HS-5 (cell line): ENCODE measurements at regions not wholly inside any gene's neighbourhood (a gene's known extent, or its start where the extent isn't known, plus 50 kb on each side); places are given as distances from the start of the nearest gene placed in this dataset.
"Not testable (repeated sequence)": the region's sequence is repeated elsewhere in the genome, so short reads cannot be mapped to it uniquely, and the experiment has no call there.

ENCODE experiments used
- DNase-seq: peaks from one replicate; pipeline ENCODE4 v3.0.0-alpha.2; 2012; ENCODE audit warnings: low read depth

DNA sequence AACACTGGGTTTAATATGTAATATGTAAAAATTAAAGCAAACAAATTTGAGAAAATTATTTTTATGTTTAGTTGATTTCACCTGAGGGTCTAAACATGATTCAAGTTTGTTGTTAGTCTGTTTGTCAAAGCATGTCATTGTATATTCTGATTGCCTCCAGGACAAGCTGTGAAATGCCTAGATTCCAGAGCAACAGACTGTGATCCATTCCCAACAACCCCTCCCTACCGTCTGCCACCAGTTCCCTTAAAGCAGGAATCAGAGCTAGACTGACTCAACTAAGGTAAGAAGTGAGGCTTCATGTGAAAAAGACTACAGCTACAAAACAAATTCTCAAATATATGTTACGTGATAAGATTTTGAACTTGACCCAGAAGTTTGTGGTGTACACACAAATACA is 304.2 kb downstream of the RAB38 start:
- no peak for DNase-seq

DNA sequence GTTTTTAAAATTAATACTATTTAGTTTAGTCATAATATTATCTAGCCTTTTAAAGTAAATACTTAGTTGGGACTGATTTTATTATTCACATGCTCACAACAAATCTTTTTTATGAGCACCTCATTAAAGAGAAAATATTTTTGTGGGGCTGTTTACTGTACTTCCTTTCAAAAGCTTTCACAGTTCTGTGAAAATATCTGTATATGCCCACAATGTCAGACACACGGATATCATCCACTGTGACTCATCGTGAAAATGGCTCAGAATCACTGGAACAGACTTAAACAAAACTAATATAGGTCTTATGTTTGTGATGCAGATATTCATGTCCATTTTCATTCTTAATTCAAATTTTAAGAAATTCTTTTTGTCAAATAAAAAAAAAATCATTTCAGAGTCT is 305.2 kb downstream of the RAB38 start:
- DNase-seq = no peak

DNA sequence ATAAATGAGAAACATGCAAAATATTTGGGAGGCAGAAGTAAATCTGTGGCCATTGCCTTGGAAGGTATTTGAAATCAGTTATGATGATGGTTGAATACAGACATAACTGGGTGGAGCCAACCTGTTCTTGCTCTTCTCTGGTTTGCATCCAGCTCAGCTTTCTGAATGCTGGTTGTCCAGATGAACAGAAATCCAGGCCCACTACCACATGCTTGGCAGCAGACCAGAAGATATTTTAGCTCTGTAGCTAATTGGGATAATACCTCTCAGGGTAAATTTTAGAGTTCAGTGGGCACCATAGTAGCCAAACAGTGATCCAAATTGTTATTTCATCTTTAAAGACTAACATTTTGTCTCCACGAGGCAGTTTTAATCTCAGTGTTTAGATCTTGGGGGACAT is 308.3 kb downstream of the RAB38 start:
- no peak for DNase-seq

DNA sequence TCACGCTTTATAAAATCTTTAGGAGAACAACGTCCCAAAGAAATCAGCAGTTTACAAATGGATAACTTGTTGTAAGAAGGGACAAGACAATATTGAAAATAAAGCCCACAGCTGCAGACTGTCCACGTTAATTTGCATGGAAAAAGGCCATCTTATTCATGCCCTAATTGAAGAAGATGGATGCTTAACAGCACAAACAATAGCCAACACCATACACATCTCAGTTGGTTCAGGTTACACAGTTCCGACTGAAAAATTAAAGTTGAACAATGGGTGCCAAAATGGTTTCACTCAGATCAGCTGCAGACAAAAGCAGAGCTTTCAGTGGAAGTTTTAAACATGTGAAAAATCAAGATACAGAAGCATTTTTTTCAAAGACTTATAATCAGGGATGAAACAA is 314.2 kb downstream of the RAB38 start:
- no peak for DNase-seq

DNA sequence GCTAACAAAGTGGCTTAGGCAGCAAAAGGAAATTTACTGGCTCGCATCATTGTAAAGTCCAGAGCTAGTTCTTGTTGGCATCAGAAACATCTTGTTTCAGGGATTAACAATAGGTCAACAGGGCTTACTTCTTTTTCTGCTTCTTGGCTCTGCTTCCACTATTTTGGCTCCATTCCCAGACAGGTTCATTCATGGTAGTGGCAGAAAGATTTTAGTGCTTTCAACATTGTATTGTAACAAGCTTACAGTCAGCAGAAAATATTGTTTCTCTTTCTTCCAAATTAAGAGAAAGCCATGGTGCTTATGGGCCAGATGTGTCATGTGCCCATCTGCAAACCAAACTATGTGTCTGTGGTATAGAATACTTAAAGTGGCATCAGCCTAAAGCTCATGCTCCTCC is 315.6 kb downstream of the RAB38 start:
- no peak for DNase-seq

DNA sequence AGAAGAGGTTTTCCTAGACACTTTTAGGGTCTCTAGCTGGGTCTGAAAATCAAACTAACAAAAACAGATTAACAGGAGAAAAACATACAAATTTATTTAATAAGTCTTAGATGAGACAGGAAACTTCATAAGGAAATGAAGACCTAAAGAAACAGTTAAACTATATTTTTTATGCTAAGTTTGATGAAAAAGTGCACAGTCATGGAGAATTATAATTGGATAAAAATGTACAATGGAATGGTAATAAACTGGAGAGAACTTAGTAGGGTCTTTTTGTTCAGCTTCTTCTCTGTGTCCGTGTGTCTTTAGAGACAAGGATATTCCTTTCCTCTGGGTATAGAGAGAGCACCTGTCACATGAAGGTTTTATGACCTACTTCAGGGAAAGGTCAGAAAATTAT is 323.4 kb downstream of the RAB38 start:
- no peak for DNase-seq

DNA sequence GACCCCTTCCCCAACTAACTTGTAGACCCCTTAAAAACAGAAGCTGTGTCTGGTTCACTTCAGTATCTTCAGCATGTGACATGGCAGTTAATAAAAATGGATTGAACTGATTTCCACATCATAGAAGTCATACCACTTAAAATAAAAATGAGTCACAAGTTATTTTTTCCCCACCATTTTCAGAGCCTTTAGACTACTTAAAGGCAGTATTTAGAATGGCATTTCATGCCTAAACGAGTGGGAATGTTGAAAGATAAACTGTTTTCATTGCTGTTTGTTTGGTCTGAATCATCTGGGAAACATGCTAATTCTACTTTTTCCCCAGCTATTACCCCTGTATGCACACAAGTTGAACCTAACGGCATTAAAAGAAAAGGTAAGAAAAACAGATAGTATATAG is 324.0 kb downstream of the RAB38 start:
- peak; percentile 38 for DNase-seq

DNA sequence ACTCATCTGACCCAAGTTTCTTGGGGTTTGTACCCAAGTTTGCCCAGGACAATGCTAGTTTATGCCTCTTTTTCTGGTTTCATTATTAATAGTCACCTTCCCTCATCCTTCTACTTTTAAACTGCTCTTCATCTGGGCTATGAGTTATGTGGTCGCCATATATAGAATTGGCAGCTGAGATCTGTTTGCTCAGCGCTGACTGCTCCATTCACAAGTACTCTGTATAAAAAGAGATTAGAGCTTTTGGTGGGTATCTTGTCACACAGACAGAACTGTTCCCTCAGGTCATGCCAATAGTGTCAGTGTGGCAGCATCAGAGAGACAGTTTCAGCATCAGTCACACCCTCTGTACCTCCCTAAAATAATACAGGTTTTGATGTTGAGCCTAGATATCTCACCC is 326.0 kb downstream of the RAB38 start:
- DNase-seq = no peak

DNA sequence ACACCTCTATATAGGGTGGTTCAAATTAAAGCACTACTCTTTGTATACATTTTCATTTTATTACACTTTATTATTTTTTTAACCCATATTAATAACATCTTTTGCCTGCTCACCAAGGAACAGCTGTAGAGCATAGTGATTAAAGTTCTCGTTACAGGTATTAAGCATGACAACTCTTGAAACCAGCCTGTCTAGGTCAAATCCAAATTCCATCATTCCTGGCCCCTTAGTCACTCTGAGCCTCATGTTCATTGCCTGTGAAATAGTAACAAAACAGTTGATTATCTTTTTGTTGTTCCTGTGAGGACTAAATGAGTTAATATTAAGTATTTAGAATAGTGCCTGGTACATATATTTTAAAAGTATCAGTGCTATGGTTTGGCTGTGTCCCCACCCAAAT is 334.5 kb downstream of the RAB38 start:
- no peak for DNase-seq

DNA sequence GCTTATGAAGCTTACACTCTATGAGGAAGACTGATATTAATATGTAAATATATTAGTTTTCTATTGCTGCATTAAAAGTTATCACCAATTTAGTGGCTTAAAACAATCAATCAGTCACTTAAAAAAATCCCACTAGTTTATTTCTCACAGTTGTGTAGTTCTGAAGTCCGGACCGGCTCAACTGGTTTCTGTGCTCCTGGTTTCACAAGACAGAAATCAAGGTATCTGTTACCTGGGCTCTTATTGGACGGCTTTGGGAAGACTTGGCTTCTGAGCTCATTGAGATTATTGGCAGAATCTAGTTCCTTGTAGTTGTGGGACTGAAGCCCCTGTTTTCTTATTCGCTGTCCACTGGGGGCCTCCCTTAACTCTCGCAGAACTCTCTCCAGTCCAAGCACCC is 343.0 kb downstream of the RAB38 start:
- DNase-seq = no peak

DNA sequence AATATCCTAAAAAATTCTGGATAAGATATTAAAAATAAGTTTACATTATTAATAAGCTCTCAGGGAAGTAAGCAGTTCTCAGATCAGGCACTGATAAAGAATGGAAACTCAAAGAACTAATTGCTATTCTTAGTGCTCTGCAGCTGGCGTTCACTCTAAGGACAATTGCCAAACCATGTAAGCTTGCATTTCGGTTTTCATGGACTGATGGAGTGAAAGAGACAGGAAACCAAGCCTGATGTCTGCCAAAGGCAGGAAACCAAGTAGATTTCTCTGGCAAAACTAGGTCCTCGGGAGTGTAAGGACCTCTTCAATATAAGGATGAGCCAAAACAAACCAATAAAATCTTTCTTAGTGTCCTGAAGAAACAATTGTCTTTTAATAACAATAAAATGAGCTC is 355.2 kb downstream of the RAB38 start:
- DNase-seq = no peak

DNA sequence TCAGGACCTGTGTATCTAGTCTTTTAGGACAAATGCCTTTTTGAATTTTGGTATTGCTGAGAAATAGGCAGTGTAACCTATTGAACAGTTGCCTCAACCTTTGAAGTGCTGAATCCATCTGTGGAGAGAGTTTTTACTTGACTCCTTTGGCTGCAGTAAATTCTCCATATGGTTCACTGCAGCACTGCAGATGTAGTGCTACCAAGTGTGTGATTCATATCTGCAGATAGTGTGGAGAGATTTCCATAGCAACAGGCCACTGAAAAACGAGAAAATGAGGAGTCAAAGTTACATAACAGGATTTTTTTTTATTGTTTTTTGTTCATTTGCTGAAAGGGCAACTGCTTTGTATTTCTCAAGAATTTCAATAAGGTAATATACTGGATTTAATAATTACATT is 356.1 kb downstream of the RAB38 start:
- DNase-seq = no peak

DNA sequence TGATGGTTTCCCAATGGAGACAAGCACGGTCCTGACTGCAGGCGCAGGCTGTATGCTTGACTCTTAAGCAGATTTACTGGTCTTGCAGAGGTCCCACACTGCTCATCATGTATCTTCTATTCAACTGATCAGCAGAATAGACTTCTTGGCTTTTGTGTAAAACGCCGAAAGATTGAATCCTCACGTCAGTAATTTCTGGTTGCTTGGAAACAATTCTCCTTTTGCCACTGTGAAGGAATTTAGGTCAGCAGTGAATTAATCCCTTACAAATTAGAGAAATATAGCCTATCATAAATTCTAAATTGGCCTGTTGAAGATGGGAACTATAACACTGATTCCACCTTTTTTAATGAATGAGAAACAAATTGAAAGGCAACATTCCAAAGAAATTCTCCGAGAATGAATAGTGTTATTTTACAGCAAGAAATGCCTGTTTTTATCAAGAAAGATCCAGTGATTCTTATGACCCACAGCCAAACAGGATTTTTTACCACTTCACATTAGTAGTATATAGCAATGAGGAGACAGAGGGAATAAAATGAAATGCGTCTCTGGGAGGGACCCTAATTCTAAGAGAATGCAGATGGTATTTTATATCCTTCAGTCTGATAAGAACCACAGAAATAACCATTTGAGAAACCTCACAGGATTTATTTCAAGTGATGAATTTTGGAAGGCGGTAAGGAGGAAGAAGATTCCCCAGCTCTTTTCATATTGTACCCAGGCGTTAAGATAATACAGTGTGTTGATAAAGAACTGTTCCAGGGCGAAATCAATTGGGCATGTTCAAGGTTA is 362.5 kb downstream of the RAB38 start:
- DNase-seq = no peak

DNA sequence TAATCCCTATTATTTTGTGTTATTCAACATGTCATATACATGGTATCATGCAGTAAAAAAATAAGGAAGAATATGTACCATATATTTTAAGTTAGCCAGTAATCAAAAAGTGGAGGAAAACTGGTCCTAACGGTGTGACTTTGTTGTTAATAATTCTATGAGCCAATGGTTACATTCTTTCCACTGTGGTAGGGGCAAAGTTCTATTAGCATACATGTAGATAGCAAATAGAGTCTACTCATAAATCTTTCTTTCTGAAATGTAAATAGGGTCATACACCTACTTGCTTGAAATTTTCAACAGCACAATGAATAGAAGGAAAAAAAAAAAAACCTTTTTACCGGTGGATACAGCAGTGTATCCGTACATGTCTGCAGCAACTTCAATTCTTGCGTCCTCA is 364.8 kb downstream of the RAB38 start:
- DNase-seq = no peak

DNA sequence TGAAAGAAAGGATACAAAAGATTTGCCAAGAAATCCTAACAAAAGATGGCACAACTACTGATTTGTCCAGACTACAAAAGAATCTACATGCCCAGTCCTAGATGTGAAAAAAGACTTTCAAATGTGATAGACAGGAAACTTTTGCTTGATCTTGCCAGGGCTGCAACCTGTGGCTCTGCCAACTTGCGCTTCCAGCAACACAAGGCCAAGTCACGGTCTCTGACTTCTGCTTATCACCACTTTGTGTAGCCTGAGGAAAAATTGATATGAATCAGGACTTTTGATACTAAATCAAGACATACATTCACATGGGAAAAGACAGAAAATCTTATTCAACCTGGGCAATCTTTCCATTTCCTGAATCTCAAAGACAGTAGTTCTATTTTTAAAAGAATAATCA is 366.0 kb downstream of the RAB38 start:
- DNase-seq = no peak

DNA sequence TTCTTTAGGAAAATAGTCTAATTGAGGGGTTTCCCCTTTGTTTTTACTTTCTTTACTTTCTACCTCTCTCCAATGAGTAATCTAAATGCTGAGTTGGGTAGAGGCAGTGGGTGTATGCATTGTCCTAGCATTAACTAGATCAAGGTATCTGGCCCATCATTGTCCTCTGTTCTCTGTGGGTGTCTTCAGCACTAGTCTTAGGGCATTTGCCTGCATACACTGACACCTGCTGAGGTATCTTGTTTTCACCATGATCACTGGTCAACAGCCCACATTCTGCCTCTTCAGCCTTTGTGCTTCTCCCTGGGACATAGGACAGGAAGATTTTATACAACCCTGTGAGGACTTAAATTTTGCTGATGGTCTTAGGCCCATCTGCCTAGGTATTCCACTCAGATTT is 371.1 kb downstream of the RAB38 start:
- DNase-seq = no peak

DNA sequence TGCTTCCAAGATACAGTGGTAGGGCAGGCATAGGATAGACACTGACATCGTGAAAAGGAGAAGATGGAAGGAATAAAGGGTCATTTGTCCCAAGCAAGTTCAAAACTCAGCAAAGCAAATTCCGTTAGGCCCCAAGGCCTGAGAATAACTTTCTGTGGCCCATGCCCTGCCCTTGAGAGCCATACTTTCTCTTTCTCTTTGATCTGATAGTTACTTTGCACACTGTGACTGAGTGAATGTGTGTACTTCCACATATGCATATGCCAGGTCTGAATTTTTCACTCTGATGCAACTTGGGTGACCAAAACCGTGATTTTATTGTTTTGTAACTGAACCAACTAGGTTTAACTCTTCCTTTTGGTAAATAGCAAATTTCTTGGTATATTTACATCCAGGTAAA is 371.5 kb downstream of the RAB38 start:
- no peak for DNase-seq

DNA sequence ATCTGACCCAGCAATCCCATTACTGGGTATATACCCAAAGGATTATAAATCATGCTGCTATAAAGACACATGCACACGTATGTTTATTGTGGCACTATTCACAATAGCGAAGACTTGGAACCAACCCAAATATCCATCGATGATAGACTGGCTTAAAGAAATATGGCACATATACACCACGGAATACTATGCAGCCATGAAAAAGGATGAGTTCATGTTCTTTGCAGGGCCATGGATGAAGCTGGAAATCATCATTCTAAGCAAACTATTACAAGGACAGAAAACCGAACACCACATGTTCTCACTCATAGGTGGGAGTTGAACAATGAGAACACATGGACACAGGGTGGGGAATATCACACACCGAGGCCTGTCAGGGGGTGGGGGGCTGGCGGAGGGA is 390.4 kb downstream of the RAB38 start:
- DNase-seq = not testable (repeated sequence)

DNA sequence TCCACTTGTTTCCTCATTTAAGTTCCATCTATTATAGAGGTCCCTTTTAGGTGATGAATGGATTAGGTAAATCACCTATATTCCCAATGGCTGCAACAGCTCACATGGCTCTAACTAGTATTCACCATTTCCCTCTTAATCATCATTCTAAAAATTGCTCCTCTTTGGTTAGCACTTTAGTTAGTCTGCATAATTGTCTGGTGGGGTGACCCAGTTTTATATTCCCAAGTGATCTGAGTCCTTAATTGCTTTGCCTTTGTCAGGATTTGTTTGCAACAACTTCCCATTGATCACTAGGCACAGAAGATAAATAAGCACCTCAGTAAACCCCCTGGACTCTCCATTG is 395.2 kb downstream of the RAB38 start:
- no peak for DNase-seq

DNA sequence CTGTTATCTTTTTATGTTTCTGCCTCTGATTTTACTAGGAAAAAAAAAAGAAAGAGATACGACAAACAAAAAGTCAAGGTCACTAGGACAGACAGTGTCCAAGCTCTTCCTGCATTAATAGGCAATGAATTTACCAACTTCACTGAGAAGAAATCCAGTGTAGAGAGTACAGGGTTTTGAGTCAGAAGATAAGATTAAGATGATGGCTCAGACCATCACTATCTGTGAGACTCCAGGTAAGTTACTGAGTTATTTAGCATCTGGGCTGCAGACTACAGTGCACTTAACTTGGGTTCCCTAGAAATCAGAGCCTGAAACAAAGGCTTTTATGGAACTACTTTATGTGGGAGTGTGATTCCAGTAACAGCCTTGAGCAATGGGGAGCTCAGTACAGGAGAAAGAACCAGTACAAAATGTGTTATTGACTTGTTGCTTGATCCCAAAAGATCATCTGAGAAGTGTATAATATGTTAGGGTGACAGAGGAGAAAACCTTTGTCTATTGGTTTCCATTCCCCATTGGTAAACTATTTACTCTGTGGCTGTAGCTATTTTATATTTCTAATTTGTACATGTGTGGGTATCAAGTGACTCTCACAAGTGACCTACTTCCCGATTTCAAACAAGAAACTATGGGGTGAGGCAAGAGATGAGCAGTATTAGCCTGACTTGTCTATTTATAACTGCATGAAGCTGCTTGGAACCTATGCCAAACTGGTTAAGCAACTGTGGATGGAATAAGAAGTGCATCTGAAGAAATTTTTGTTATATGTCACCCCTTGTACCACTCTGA is 395.8 kb downstream of the RAB38 start:
- DNase-seq = no peak

DNA sequence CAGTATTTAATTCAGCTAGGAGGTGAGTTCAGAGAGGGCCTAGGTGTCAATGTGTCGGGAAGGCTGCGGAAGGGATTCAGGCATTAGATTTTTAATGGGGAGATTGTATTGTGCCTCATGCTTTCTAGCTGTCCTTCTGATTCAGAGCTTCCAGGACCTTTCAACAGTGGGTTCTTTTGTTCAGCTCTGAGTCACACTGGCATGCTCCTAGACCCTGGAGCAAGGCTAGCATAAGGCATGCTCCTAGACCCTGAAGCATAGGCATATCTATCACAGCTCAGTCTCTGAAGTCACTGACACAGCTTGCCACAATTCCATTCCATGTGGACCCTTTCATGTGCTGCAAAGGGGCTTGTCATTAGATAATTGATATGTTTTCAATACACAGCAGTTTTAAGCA is 396.9 kb downstream of the RAB38 start:
- no peak for DNase-seq

DNA sequence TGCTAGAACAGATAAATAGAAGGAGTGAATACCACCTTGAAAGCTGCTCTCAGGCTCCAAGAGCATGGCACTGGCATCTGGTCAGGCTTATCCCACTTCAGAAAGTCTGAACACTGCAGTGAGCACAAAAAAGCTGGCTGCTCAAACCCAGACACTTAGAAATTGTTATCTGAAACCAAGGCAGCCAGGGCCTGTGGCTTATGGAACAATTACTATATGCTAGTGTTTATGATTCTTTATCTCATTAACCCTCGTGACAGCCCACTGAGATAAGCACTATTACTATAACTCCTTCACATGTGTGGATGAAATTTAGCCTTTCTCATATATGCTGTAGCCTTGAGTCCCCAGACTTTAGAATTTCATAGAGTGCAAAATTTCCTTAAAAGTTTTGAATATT is 400.2 kb downstream of the RAB38 start:
- no peak for DNase-seq

DNA sequence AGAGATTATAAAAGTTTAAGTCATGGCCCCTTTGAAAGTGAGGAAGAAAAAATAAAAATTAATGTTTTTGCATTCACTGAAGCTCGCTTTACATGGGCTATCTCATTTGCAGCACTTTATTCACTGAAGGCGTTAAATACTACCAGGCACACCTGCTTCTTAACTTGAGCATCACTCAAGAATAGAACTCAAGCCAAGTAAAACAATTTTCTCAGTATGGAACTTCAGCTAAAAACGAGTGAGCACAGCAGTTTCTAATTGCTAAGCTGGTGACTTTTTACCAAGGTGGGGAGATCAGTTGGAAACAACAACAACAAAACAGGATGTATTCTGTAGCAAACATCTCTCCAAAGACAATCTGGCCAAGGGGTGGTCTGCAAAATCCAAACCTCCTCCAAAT is 405.6 kb downstream of the RAB38 start:
- no peak for DNase-seq

DNA sequence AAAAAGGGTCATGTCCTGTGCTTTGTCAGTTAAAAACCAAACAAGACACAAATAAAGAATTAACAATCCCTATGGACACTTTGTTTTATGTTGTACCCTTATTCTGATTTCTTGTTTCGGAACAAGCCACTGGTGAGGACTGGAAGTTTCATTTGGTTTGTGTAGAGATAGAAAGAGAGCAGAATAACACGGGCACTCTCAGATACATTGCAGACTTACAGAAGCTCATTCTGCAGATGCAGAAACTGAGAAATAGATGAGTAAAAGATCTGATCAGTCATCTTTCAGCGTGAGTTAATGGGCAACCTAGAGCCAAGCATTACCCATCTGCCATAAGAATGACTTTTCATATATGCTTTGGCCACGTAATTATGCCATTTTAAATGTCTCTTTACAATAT is 407.6 kb downstream of the RAB38 start:
- no peak for DNase-seq
